ENCODE measurements at regions not wholly inside any gene's neighbourhood (a gene's known extent, or its start where the extent isn't known, plus 50 kb on each side); places are given as distances from the start of the nearest gene placed in this dataset.

DNA sequence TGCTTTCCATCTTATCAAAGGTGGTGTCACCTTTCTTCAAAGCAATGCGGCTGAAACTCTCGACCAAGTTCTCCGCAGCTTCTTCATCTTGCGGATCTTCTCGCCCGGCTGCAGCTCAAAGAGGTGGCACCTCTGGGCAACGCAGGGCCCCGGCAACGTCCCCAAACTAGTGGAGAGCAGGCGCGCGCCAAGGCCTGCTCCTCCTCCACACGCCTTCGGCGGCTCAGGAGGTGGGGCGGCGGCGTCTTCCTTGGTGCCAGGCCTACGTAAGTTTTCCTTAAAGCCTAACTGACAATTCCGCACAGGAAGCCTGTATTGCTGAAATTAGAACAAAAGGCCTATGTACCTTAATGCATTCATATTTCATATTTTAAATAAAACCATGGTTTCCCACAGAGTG lies 112.0 kb downstream of the TMX1 start:
- Histone ChIP-seq H3K4me1 (ENCODE audit: control insufficient read depth, extremely low read depth, insufficient read depth, low read length) (peaks cover 2% of the 10 kb centered on the region), H4K20me1 (ENCODE audit: control insufficient read depth, extremely low read depth, insufficient read depth, low read length) (no peaks in the 10 kb centered on the region), H3K9ac (ENCODE audit: insufficient read depth, low read length) (no peak overlapping the region), H3K9me3 (ENCODE audit: control insufficient read depth, insufficient read depth, low read depth, low read length) (no peaks in the 10 kb centered on the region), H3K4me3 (replicated peaks in 1 of 4; ENCODE audit: control extremely low read depth in 1 of 4, insufficient read depth in 1 of 4, low read depth in 3 of 4, low read length in 4 of 4) (no peak overlapping the region), H3K36me3 (ENCODE audit: control insufficient read depth, insufficient read depth, low read length) (no peaks in the 10 kb centered on the region), H3K27ac (ENCODE audit: insufficient read depth, low read length) (no peak overlapping the region), H2AFZ (ENCODE audit: low read length) (no peak overlapping the region), H3K4me2 (ENCODE audit: extremely low read depth, insufficient read depth, low read length) (no peak overlapping the region), H3K27me3 (ENCODE audit: control insufficient read depth, insufficient read depth, low read length) (no peaks in the 10 kb centered on the region), H3K79me2 (ENCODE audit: control insufficient read depth, insufficient read depth, low read length) (no peaks in the 10 kb centered on the region)
- TF ChIP-seq, protein P1, sequence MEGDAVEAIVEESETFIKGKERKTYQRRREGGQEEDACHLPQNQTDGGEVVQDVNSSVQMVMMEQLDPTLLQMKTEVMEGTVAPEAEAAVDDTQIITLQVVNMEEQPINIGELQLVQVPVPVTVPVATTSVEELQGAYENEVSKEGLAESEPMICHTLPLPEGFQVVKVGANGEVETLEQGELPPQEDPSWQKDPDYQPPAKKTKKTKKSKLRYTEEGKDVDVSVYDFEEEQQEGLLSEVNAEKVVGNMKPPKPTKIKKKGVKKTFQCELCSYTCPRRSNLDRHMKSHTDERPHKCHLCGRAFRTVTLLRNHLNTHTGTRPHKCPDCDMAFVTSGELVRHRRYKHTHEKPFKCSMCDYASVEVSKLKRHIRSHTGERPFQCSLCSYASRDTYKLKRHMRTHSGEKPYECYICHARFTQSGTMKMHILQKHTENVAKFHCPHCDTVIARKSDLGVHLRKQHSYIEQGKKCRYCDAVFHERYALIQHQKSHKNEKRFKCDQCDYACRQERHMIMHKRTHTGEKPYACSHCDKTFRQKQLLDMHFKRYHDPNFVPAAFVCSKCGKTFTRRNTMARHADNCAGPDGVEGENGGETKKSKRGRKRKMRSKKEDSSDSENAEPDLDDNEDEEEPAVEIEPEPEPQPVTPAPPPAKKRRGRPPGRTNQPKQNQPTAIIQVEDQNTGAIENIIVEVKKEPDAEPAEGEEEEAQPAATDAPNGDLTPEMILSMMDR (conservative IDR thresholded peaks at IDR 0.05 in 1 of 2, IDR thresholded peaks at IDR 0.05 in 1 of 2; ENCODE audit: low read depth in 1 of 2, low read length in 2 of 2) = no peak
- TF ChIP-seq EZH2 (IDR thresholded peaks at IDR 0.05; ENCODE audit: low read length, missing control alignments) = no peak
- DNase-seq (ENCODE audit: low read depth in 2 of 2) = no peak

DNA sequence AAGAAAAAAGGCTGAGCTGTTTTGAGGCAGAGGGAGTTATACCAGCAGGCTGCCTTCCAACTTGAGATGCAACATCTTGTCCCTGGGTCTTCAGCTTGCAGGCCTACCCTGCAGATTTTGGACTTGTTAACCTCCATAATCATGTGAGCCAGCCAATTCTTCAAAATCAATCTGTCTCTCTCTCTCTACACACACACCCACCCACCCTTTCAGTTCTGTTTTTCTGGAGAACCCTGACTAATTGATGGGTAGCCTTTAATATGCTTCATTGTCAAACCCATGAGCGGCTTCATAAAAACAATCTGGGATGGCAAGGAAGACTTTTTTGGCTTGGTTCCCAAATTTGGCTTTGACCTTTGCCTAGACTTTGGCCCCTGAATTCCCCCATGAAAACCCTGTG lies 113.9 kb downstream of the TMX1 start:
- no peak for DNase-seq (ENCODE audit: low read depth in 2 of 2)
- Histone ChIP-seq H3K27me3 (ENCODE audit: control insufficient read depth, insufficient read depth, low read length) (no peaks in the 10 kb centered on the region), H3K27ac (ENCODE audit: insufficient read depth, low read length) (no peak overlapping the region), H4K20me1 (ENCODE audit: control insufficient read depth, extremely low read depth, insufficient read depth, low read length) (no peaks in the 10 kb centered on the region), H3K36me3 (ENCODE audit: control insufficient read depth, insufficient read depth, low read length) (no peaks in the 10 kb centered on the region), H3K4me2 (ENCODE audit: extremely low read depth, insufficient read depth, low read length) (no peak overlapping the region), H3K9ac (ENCODE audit: insufficient read depth, low read length) (no peak overlapping the region), H3K79me2 (ENCODE audit: control insufficient read depth, insufficient read depth, low read length) (no peaks in the 10 kb centered on the region), H2AFZ (ENCODE audit: low read length) (no peak overlapping the region), H3K4me3 (replicated peaks in 1 of 4; ENCODE audit: control extremely low read depth in 1 of 4, insufficient read depth in 1 of 4, low read depth in 3 of 4, low read length in 4 of 4) (no peak overlapping the region), H3K4me1 (ENCODE audit: control insufficient read depth, extremely low read depth, insufficient read depth, low read length) (peaks cover 2% of the 10 kb centered on the region), H3K9me3 (ENCODE audit: control insufficient read depth, insufficient read depth, low read depth, low read length) (no peaks in the 10 kb centered on the region)
- TF ChIP-seq EZH2 (IDR thresholded peaks at IDR 0.05; ENCODE audit: low read length, missing control alignments) = no peak
- TF ChIP-seq, protein P1 (conservative IDR thresholded peaks at IDR 0.05 in 1 of 2, IDR thresholded peaks at IDR 0.05 in 1 of 2; ENCODE audit: low read depth in 1 of 2, low read length in 2 of 2) = no peak

DNA sequence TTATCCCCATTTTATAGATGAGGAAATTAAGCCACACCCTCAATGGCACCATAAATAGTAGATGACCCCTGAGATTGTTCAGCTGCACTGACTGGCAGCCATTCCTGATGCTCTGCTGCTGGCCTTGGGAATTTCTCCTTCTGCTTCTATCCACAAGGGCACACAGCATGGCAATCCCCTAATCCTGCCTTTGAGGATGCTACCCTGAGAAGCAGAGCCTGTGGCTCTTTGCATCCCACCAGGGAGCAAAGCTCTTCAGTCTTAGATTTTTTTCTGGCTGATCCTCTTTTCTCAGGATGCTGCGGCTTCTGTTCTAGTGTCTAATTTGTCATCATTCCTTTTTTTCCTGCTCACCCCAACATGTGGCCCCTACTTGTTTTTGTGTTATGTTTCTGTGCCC lies 114.8 kb downstream of the TMX1 start:
- Histone ChIP-seq H3K9ac (ENCODE audit: insufficient read depth, low read length) (no peak overlapping the region), H3K79me2 (ENCODE audit: control insufficient read depth, insufficient read depth, low read length) (no peaks in the 10 kb centered on the region), H3K4me3 (replicated peaks in 1 of 4; ENCODE audit: control extremely low read depth in 1 of 4, insufficient read depth in 1 of 4, low read depth in 3 of 4, low read length in 4 of 4) (no peak overlapping the region), H3K27ac (ENCODE audit: insufficient read depth, low read length) (no peak overlapping the region), H2AFZ (ENCODE audit: low read length) (no peak overlapping the region), H3K4me1 (ENCODE audit: control insufficient read depth, extremely low read depth, insufficient read depth, low read length) (peaks cover 2% of the 10 kb centered on the region), H3K27me3 (ENCODE audit: control insufficient read depth, insufficient read depth, low read length) (no peaks in the 10 kb centered on the region), H4K20me1 (ENCODE audit: control insufficient read depth, extremely low read depth, insufficient read depth, low read length) (no peaks in the 10 kb centered on the region), H3K36me3 (ENCODE audit: control insufficient read depth, insufficient read depth, low read length) (no peaks in the 10 kb centered on the region), H3K4me2 (ENCODE audit: extremely low read depth, insufficient read depth, low read length) (no peak overlapping the region), H3K9me3 (ENCODE audit: control insufficient read depth, insufficient read depth, low read depth, low read length) (no peaks in the 10 kb centered on the region)
- DNase-seq (ENCODE audit: low read depth in 2 of 2) = no peak
- TF ChIP-seq, protein P1 (conservative IDR thresholded peaks at IDR 0.05 in 1 of 2, IDR thresholded peaks at IDR 0.05 in 1 of 2; ENCODE audit: low read depth in 1 of 2, low read length in 2 of 2) = no peak
- no peak for TF ChIP-seq EZH2 (IDR thresholded peaks at IDR 0.05; ENCODE audit: low read length, missing control alignments)

All from fibroblast of lung (primary cell).